OCI-LY7 (cell line): ENCODE measurements at regions not wholly inside any gene's neighbourhood (a gene's known extent, or its start where the extent isn't known, plus 50 kb on each side); places are given as distances from the start of the nearest gene placed in this dataset.

Experiments
- EZH2phosphoT487 ChIP-seq: fragments of 200-600 bp; sonication (generic); IDR thresholded peaks from 2 replicates; pipeline ENCODE4 v1.6.1; 2018; ENCODE audit warnings: low read depth, borderline replicate concordance, mild to moderate bottlenecking, mixed run types, antibody characterized with exemption, low read length, moderate library complexity, mixed read lengths
- TF ChIP-seq, protein P1 (sequence below): fragments of 200-600 bp; sonication (generic); conservative IDR thresholded peaks from 2 replicates; pipeline ENCODE4 v1.5.1; 2014; ENCODE audit warnings: mild to moderate bottlenecking, antibody characterized with exemption, low read length, moderate library complexity, mixed read lengths

- TF ChIP-seq, protein P1, sequence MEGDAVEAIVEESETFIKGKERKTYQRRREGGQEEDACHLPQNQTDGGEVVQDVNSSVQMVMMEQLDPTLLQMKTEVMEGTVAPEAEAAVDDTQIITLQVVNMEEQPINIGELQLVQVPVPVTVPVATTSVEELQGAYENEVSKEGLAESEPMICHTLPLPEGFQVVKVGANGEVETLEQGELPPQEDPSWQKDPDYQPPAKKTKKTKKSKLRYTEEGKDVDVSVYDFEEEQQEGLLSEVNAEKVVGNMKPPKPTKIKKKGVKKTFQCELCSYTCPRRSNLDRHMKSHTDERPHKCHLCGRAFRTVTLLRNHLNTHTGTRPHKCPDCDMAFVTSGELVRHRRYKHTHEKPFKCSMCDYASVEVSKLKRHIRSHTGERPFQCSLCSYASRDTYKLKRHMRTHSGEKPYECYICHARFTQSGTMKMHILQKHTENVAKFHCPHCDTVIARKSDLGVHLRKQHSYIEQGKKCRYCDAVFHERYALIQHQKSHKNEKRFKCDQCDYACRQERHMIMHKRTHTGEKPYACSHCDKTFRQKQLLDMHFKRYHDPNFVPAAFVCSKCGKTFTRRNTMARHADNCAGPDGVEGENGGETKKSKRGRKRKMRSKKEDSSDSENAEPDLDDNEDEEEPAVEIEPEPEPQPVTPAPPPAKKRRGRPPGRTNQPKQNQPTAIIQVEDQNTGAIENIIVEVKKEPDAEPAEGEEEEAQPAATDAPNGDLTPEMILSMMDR: no peak
- no peak for TF ChIP-seq EZH2phosphoT487
Measured at GRCh38 chr12:34299802-34300193, 277.5 kb downstream of the ALG10 start.
